Vagina (tissue), 2 donors: ENCODE measurements at regions not wholly inside any gene's neighbourhood (a gene's known extent, or its start where the extent isn't known, plus 50 kb on each side); places are given as distances from the start of the nearest gene placed in this dataset.

Experiments used
- POLR2A ChIP-seq, 2 donors: fragments of 450-650 bp; IDR thresholded peaks; one replicate each; pipeline ENCODE4 v1.6.1; 2017; ENCODE audit warnings: antibody characterized with exemption in 2 of 2, mild to moderate bottlenecking in 2 of 2, moderate library complexity in 2 of 2
- POLR2AphosphoS5 ChIP-seq, 2 donors: sonication (generic); formaldehyde crosslinking; IDR thresholded peaks; one replicate each; pipeline ENCODE4 v1.9.0; 2017; ENCODE audit warnings: antibody characterized with exemption in 2 of 2, mild to moderate bottlenecking in 2 of 2, low read depth in 1 of 2; ENCODE audit not compliant: insufficient read depth in 1 of 2
- TF ChIP-seq, protein P1 (sequence below), 3 experiments: fragments of 450-650 bp in 2 of 3; fragments of 200-600 bp in 1 of 3; sonication (generic) in 1 of 3; IDR thresholded peaks; one replicate each; pipeline ENCODE4 v1.5.1; 2017 to 2019; ENCODE audit warnings: antibody characterized with exemption in 3 of 3, mild to moderate bottlenecking in 2 of 3, moderate library complexity in 2 of 3

DNA sequence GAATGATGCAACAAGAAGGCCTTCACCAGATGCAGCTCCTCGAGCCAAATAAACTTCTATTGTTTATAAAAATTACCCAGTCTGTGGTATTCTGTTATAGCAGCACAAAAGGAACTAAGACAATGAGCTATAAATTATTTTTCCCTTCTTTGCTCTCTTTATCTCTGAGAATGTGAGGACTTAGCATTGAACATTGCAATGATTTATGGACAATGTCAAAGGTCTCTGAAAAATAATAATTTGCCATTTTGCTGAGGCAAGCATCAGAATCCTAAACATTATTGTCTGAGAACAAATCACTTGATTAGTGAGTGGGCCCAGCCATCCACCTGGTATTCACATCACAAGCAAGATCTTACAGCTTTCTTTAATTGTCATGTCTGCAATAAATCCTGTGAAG, 95.4 kb upstream of the SSBP2 start:
- no peak for TF ChIP-seq POLR2A (IDR thresholded peaks at IDR 0.05)
- no peak for TF ChIP-seq POLR2AphosphoS5 (IDR thresholded peaks at IDR 0.05; ENCODE audit: insufficient read depth in 1 of 2, low read depth in 1 of 2)
- TF ChIP-seq, protein P1, sequence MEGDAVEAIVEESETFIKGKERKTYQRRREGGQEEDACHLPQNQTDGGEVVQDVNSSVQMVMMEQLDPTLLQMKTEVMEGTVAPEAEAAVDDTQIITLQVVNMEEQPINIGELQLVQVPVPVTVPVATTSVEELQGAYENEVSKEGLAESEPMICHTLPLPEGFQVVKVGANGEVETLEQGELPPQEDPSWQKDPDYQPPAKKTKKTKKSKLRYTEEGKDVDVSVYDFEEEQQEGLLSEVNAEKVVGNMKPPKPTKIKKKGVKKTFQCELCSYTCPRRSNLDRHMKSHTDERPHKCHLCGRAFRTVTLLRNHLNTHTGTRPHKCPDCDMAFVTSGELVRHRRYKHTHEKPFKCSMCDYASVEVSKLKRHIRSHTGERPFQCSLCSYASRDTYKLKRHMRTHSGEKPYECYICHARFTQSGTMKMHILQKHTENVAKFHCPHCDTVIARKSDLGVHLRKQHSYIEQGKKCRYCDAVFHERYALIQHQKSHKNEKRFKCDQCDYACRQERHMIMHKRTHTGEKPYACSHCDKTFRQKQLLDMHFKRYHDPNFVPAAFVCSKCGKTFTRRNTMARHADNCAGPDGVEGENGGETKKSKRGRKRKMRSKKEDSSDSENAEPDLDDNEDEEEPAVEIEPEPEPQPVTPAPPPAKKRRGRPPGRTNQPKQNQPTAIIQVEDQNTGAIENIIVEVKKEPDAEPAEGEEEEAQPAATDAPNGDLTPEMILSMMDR (IDR thresholded peaks at IDR 0.05) = no peak
